GM12872 (cell line): ENCODE measurements at regions not wholly inside any gene's neighbourhood (a gene's known extent, or its start where the extent isn't known, plus 50 kb on each side); places are given as distances from the start of the nearest gene placed in this dataset.

Source experiments
- TF ChIP-seq, protein P1 (sequence below): IDR thresholded peaks from 3 replicates; pipeline ENCODE4 v1.5.1; 2011; ENCODE audit warnings: low read depth, mild to moderate bottlenecking, low read length, moderate library complexity; ENCODE audit not compliant: insufficient read depth

- TF ChIP-seq, protein P1, sequence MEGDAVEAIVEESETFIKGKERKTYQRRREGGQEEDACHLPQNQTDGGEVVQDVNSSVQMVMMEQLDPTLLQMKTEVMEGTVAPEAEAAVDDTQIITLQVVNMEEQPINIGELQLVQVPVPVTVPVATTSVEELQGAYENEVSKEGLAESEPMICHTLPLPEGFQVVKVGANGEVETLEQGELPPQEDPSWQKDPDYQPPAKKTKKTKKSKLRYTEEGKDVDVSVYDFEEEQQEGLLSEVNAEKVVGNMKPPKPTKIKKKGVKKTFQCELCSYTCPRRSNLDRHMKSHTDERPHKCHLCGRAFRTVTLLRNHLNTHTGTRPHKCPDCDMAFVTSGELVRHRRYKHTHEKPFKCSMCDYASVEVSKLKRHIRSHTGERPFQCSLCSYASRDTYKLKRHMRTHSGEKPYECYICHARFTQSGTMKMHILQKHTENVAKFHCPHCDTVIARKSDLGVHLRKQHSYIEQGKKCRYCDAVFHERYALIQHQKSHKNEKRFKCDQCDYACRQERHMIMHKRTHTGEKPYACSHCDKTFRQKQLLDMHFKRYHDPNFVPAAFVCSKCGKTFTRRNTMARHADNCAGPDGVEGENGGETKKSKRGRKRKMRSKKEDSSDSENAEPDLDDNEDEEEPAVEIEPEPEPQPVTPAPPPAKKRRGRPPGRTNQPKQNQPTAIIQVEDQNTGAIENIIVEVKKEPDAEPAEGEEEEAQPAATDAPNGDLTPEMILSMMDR, result no peak
These were observed 1259.8 kb downstream of the PCDH7 start for GRCh38 chr4:31979988-31980387.

GRCh38 chr4:31983246-31983645, 1263.1 kb downstream of the PCDH7 start:
- TF ChIP-seq, protein P1, result no peak

DNA sequence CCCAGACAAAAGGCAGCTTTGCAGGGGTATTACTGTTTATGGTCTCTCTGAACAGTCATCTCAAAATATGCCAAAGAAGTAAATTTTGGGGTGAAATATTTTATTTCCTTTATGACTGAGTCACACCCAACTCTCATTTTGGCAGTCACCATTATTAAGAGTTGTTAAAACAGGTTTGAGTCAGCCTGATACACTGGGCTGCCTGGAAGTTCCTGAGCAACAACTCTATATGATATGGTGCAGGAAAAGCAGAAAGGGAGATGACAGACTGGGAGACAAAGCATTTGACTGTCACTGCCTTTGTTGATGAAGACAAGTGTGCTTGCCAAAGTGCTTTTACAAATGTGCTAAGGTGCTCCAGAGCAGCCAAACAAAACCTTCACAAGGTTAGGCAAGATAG, 1263.5 kb downstream of the PCDH7 start:
- TF ChIP-seq, protein P1, result no peak

DNA sequence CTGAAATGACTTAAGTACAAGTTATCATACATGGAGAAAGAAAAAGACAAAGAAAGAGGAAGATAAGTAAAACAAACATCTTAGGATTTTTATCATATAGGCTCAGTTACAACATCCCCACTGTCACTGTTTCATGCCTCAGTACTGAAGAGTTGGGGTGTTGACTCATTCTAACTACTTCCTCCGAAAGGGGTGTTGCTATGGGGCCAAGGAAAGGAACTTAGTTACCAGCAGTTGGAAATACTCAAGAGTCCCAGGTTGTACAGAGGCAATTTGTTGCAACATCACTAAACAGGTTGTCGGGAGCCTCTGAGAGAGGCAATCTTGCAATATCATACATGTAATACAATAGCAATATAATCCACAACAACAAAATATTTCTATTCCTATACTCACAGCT, 1264.7 kb downstream of the PCDH7 start:
- TF ChIP-seq, protein P1, result no peak

DNA sequence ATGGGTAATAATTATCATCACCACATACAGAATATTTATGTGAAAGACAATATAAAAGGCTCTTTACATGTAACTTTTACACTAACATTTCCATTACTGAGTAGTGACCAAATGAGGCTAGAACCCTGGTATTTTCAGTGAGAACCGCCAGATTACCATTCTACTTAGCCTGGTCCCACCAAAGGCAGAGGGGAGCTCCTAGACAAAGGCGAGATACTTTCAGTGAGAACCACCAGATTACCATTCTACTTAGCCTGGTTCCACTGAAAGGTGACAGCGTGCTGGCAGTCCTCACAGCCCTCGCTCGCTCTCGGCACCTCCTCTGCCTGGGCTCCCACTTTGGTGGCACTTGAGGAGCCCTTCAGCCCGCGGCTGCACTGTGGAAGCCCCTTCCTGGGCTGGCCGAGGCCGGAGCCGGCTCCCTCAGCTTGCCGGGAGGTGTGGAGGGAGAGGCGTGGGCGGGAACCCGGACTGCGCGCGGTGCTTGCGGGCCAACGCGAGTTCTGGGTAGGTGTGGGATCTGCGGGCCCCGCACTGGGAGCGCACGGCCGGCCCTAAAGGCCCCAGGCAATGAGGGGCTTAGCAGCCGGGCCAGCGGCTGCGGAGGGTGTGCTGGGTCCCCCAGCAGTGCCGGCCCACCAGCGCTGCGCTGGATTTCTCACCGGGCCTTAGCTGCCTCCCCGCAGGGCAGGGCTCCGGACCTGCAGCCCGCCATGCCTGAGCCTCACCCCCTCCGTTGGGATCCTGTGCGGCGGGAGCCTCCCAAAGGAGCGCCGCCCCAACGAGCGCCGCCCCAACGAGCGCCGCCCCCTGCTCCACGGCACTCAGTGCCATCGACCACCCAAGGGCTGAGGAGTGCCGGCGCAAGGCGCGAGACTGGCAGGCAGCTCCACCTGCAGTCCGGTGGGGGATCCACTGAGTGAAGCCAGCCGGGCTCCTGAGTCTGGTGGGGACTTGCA, 1276.1 kb downstream of the PCDH7 start:
- TF ChIP-seq, protein P1, result no peak

DNA sequence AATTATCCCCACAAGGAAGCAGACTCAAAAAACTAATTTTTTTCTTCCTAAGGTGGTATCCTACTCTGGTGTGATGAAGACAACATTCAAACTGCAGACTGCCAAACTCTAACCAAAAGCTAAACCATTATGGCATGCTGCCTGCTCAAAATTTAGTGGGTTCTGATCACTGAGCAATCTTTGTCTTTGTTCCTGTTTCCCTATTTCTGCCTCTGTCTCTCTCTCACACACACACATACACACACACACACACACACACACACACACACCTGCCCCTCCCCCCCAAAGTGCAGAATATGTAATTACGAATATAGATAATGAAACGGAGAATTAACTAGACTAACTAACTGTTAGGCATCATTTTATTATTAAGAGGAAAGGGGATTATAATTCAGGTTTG, 1278.6 kb downstream of the PCDH7 start:
- TF ChIP-seq, protein P1, result no peak

DNA sequence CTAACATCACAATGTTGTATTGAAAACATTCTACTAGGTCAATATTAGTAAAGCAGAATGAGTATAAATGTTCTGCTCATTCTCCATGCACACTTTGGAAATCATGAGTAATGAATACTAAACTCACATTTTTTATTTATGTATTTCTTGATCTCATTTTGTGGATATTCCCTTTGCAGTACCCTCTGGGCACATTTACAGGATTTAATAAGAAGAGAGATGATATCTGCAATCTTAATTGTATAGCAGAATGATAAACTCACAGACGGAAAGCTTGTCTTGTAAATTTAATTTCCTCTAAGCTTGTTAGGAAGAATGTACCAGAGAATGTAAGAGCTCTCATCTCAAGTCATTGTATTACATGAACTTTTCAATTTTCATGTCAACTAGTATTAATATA, 1279.7 kb downstream of the PCDH7 start:
- TF ChIP-seq, protein P1, result no peak
